Body of pancreas (tissue), 4 donors: ENCODE measurements at regions not wholly inside any gene's neighbourhood (a gene's known extent, or its start where the extent isn't known, plus 50 kb on each side); places are given as distances from the start of the nearest gene placed in this dataset. TPM values are rescaled to one million over a fixed set of nuclear protein-coding genes. Genes with fewer than 3 reads are reported as not detected.

Experiments
- ATAC-seq: fragments of 150-250 bp; one replicate; pipeline ENCODE4 v1.9.1; 2016
- DNase-seq, 4 donors: peaks; one replicate each; pipeline ENCODE4 v3.0.0-alpha.2; 2019
- H3K27ac ChIP-seq, 4 donors: fragments of 200-600 bp; sonication (generic); 1 replicate in 3 of 4; 2 replicates in 1 of 4; pipeline versions ENCODE4 v1.5.1 to v1.6.1; 2016 to 2019; ENCODE audit warnings: mild to moderate bottlenecking in 1 of 4, mixed read lengths in 1 of 4, moderate library complexity in 1 of 4
- H3K27me3 ChIP-seq, 2 donors: fragments of 200-600 bp; sonication (generic); one replicate each; pipeline ENCODE4 v1.6.0; 2016; ENCODE audit warnings: mild to moderate bottlenecking in 1 of 2
- H3K36me3 ChIP-seq, 2 donors: fragments of 200-600 bp; sonication (generic); replicated peaks in 1 of 2; 2 replicates each; pipeline ENCODE4 v1.5.1; 2016; ENCODE audit warnings: low read depth in 2 of 2; ENCODE audit not compliant: insufficient read depth in 1 of 2
- H3K4me1 ChIP-seq: fragments of 200-600 bp; sonication (generic); one replicate; pipeline ENCODE4 v1.6.0; 2016
- H3K4me3 ChIP-seq, 2 donors: fragments of 200-600 bp; sonication (generic); 1 replicate in 1 of 2; 2 replicates in 1 of 2; pipeline ENCODE4 v1.5.1; 2016 to 2019
- H3K9me3 ChIP-seq, 3 donors: fragments of 200-600 bp; sonication (generic); 1 replicate in 2 of 3; 2 replicates in 1 of 3; pipeline ENCODE4 v1.5.1; 2016
- CTCF ChIP-seq, 7 experiments: fragments of 450-650 bp in 4 of 7; fragments of 200-600 bp in 3 of 7; sonication (generic) in 3 of 7; IDR thresholded peaks; one replicate each; pipeline ENCODE4 v1.5.1; 2016 to 2019; ENCODE audit warnings: antibody characterized with exemption in 7 of 7
- POLR2A ChIP-seq, 3 donors: fragments of 450-650 bp; IDR thresholded peaks; one replicate each; pipeline ENCODE4 v1.6.1; 2016; ENCODE audit warnings: antibody characterized with exemption in 3 of 3, mild to moderate bottlenecking in 2 of 3
- WGBS, 2 donors: methylation state at CpG; one replicate each; pipeline ENCODE4 v1.1.5; 2017; 5-methylcytosine and 5-hydroxymethylcytosine counted together
- intact Hi-C: fragments of 100-400 bp; cut with DNase I; formaldehyde crosslinking; loops from one replicate; pipeline ENCODE4 v1.15.1; 2023
- microRNA-seq, 2 donors: library from miRNA; unstranded; fragments of <30 nt; microRNA quantifications; one replicate each; pipeline ENCODE4, GENCODE V29; 2016; ENCODE audit warnings: borderline number of aligned reads in 2 of 2, borderline replicate concordance in 2 of 2
- small RNA-seq: library from RNA; depleted of rRNA; stranded (forward); fragments of <200 nt; gene quantifications from one replicate; pipeline ENCODE3, GENCODE V24; 2016

- 80 to 85% methylated on average over 11 of the region's 11 CpGs for WGBS, 2 donors
- Histone ChIP-seq H3K27me3 (no peaks in the 10 kb centered on the region), H3K9me3 (no peaks in the 10 kb centered on the region), H3K27ac (no peak overlapping the region), H3K4me1 (peaks cover 19% of the 10 kb centered on the region), H3K4me3 (no peak overlapping the region), H3K36me3 (no peaks in the 10 kb centered on the region)
- ATAC-seq, result no peak
- TF ChIP-seq CTCF (IDR thresholded peaks at IDR 0.05) (no peak), POLR2A (IDR thresholded peaks at IDR 0.05) (no peak)
- DNase-seq, result no peak
- intact Hi-C loops, result no loop called here
Observed at GRCh38 chr11:70951139-70951804, 301.1 kb downstream of the SHANK2 start.

GRCh38 chr11:70952191-70952590 lies 300.2 kb downstream of the SHANK2 start:
- TF ChIP-seq CTCF (IDR thresholded peaks at IDR 0.05) (no peak), POLR2A (IDR thresholded peaks at IDR 0.05) (no peak)
- intact Hi-C loops, result no loop called here
- Histone ChIP-seq H3K4me1 (peaks cover 19% of the 10 kb centered on the region), H3K4me3 (no peak overlapping the region), H3K9me3 (no peaks in the 10 kb centered on the region), H3K36me3 (no peaks in the 10 kb centered on the region), H3K27ac (no peak overlapping the region), H3K27me3 (no peaks in the 10 kb centered on the region)
- DNase-seq, result no peak
- 89 to 97% methylated on average over 8 of the region's 8 CpGs for WGBS, 2 donors
- no peak for ATAC-seq

GRCh38 chr11:70953720-70954119 lies 298.7 kb downstream of the SHANK2 start:
- H3K9me3 ChIP-seq, result no peaks in the 10 kb centered on the region
- no peaks in the 10 kb centered on the region for H3K27me3 ChIP-seq
- WGBS, 2 donors, result 57 to 68% methylated on average over 5 to 6 of the region's 6 CpGs
- intact Hi-C loops, result no loop called here
- H3K36me3 ChIP-seq, result no peaks in the 10 kb centered on the region
- H3K4me3 ChIP-seq, result no peak overlapping the region
- peaks cover 19% of the 10 kb centered on the region for H3K4me1 ChIP-seq
- TF ChIP-seq POLR2A (IDR thresholded peaks at IDR 0.05) (no peak), CTCF (IDR thresholded peaks at IDR 0.05) (no peak)
- no peak overlapping the region for H3K27ac ChIP-seq
- ATAC-seq (peak; percentile 49), DNase-seq (peak in 2 of 4 donors; percentile 13 to 20)

GRCh38 chr11:70954471-70954870 lies 297.9 kb downstream of the SHANK2 start:
- no peaks in the 10 kb centered on the region for H3K9me3 ChIP-seq
- ATAC-seq, result no peak
- no peaks in the 10 kb centered on the region for H3K36me3 ChIP-seq
- DNase-seq, result peak in 1 of 4 donors; percentile 17
- 80 to 83% methylated on average over 7 to 10 of the region's 10 CpGs for WGBS, 2 donors
- no peak overlapping the region for H3K4me3 ChIP-seq
- intact Hi-C loops, result no loop called here
- no peaks in the 10 kb centered on the region for H3K27me3 ChIP-seq
- TF ChIP-seq CTCF (IDR thresholded peaks at IDR 0.05) (no peak), POLR2A (IDR thresholded peaks at IDR 0.05) (no peak)
- H3K27ac ChIP-seq, result no peak overlapping the region
- H3K4me1 ChIP-seq, result peaks cover 11% of the 10 kb centered on the region

Small RNA genes lying in the stretch of these regions (microRNA-seq; reads per million reads assigned to microRNA genes)
- gene MIR3664, result 9.9 to 12.6 reads per million in 2 donors

Small RNA genes lying in the stretch of these regions (small RNA-seq; reads per million reads assigned to genes)
- gene MIR3664, result not detected
- not detected for gene RF00019
